MV-4-11 (cell line): ENCODE measurements at regions not wholly inside any gene's neighbourhood (a gene's known extent, or its start where the extent isn't known, plus 50 kb on each side); places are given as distances from the start of the nearest gene placed in this dataset.
"Not testable (repeated sequence)": the region's sequence is repeated elsewhere in the genome, so short reads cannot be mapped to it uniquely, and the experiment has no call there.

Source experiments
- DNase-seq: peaks from one replicate; lab custom pipeline; 2025; lab: John Stamatoyannopoulos, UW

DNA sequence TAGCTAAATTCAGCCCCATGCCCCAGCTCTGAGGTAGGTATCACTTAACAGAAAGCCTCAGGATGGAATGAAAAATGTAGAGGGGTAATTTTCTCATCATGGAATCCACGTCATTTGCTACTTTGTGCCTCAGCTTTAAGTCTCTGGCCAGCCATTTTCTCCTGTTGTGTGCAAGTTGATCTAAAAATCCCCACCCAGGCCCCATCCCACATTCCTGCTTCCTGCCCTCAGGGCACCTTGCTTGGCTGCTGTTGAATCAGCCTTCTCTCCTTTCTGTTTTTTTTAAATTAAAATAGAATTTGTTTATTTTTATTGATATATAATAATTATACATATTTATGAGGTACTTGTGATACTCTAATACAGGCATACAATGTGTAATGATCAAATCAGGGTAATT is 179.9 kb upstream of the TSHZ3 start:
- DNase-seq = no peak

DNA sequence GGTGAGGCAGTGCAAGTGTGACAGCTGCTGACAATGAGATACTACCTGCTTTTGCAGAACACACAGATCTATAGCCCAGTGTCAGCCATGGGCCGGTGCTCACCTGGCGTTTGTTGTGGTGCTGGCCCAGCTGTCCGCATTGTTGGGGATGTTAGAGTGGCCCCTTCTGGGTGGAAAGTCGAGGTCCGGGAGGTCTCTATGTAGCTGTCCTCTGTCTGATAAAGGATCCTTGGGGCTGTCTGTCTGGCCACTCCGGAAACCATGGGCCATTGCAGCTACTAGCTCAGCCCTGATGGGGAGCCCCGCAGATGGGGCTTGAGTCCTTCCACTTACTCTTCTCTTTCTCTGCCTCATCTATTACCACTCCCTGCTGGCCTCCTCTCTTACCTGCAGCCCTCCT is 181.5 kb upstream of the TSHZ3 start:
- DNase-seq = no peak

DNA sequence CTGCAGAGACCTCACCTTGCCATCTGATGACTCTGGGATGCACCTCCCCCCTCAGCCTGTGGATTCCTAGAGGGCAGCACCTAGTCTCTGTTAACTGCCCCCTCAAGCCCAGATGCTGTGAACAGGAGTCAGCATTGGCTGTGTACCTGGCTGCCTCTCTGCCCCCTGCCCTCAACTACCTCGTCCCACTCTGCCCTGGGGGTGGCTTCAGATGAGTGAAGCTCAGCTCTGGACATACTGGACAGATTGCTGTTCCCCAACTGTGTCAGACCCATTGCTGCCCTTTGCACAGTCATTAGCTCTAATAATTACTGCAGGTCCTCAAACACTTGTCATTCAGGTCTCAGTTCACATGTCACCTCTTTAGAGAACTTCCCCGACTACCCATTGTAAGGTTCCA is 182.1 kb upstream of the TSHZ3 start:
- no peak for DNase-seq

DNA sequence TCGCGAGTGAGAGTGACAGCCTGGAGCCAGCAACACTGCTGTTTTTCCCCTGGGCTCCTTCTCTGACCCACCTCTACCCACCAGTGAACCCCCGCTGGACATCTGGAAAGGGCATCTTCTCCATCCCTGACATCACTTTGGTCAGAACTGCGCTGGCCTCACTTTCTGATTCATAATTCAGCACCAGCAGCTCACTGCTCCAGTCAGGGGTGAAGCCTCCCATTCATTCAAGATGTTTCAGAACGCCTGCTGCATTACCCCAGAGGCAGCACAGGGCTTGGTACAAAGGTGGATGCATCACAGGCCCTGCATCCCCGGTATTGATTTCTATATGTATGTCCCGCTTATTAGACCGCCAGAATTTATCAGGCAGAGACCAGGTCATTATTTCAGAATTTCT is 182.8 kb upstream of the TSHZ3 start:
- DNase-seq = no peak

DNA sequence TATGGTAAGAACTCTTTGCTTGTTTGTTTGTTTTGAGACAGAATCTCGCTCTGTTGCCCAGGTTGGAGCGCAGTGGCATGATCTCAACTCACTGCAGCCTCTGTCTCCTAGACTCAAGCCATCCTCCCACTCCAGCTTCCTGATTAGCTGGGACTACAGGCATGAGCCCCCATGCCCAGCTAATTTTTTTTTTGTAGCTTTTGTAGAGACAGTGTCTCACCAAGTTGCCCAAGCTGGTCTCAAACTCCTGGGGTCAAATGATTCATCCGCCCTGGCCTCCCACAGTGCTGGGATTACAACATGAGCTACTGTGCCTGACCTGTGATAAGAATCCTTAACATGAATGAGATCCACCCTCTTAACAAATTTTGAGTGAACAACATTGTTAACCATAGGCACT is 183.9 kb upstream of the TSHZ3 start:
- no peak for DNase-seq

DNA sequence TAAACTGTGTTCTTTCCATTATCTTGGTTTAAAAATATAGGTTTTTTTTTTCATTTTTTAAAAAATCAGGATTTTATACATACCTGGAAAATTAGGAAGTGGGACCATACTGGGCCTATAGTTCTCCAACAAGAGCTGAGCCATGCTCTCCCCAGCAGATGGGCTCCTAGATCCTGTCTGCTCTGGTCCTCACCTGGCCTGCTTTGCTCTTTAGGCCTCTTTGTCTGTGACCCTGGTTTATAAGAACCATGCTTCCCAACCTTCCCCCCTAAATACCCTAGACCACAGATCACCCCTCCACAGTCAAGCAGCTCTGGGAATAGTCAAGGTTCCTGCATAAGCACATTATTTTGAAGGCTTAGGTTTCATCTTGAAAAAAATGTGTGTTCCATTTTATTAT is 185.0 kb upstream of the TSHZ3 start:
- DNase-seq = no peak

DNA sequence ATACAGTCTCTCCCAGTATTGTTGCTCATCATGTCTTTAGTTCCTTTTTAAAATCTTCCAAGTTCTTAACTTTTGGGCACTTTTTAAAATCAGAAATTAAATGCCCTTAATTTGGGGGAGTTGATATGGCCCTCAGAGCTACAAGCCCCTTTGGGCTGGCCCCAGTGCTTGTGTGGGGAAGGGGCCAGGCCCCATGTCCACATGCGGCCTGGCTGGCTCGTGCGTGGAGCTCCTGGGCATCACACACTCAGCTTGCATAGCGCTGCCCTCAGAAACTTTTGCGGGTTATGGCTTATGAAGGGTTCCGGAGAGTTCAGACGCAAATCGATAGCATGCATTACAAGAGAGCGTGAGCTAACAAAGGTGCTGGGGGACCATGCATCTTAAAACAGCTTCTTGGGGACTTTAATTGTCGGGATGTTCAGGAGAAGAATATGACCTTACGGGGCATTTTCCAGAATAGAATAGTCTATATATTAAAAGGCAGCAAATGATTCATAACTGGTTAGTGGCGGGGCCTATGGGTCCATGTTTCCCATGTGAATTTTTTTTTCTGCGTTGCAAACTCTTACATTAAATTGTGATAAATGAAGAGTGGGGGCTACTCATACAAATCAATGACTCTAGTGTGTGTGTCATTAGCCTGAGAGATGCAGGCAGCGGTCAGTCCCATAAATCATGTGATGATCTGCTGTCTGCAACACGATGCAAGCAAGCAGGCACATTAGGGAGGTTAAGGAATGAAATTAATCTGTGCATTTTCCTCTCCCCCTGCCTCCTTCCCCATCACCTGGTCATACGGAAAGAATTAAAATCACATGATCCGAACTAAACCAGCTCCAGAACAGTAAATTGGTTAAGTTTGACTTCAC is 185.8 kb upstream of the TSHZ3 start:
- DNase-seq = no peak

DNA sequence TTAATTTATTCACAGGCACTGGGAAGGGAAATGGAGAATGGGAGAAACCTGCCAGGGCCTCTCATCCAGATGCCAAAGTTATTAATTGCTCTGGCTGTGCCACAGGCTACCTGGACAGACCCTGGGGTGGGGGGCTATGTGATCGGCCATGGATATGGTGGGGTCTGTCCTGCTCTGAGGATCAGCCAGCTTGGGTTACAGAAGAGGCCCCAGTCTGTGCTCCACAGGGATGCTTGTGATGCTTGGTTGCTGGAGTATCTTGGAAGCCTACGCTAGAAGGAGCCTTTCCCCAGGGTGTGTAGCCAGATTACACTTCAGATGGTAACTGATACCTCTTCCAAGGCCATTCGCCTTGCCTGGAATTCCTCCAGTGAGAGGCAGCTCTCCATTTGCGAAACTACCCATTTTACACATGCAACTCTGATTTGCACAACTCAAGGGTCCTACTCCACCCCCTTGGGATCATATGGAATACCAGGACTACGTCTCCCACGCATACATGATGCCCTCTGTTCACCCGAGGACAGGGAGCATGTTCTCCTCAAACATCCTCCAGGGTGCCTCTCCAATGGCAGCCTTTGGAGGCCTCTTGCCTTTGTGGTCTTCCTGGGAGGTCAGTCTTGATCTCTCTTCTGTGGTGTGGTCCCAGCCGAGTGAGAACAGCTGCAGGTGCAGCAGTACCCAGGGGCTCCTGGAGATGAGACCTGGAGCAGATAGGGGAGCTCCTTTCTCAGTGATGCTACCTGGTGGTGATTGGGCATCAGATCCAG is 186.6 kb upstream of the TSHZ3 start:
- no peak for DNase-seq

DNA sequence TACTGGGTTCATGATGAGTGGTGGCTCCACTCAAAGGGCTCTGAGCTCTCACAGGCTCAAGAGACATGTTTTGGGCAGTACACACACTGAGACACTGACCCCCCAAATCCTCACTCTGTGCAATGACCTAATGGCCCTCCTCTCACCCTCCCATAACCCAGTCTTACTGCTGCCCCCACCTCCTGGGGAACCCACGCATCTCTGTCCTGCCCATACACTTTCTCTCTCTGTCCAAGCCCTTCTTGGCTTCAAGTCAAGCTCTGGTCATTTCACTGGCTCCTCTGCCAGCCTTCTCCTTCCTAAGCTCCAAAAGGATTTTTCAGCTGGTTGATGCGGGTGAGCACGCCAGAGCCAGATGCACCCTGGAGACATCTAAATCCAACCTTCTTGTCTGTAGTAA is 187.9 kb upstream of the TSHZ3 start:
- DNase-seq = no peak

DNA sequence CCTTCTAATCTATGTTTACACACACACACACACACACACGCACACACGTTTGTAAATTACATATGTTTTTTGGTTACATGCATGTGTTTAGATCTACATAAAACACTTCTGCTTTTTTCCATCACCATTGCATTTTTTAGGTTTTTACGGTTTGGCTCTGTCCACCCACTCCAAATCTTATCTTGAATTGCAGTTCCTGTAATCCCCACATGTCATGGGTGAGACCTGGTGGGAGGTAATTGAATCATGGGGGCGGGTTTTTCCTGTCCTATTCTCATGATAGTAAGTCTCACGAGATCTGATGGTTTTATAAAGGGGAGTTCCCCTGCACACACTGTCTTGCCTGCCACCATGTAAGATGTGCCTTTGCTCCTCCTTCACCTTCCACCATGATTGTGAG is 188.7 kb upstream of the TSHZ3 start:
- not testable (repeated sequence) for DNase-seq

DNA sequence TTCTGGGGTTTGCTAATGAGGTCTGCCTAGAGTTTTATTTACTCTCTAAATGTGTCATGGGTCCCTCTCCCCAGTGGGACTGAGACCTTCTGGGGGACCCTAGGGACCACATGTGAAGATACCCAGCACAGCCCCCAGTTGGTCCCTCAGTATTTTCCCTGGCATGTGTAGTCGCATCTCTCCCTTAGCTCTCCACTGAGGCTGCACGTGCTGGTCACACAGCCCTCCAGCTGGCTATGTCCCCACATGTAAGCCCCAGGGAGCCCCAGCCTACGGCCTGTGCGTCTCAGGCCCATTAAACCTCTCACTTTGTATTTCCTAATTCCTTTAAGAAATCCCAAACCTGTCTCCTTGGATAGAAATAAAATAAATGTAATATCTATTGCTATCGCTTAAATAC is 189.6 kb upstream of the TSHZ3 start:
- no peak for DNase-seq

DNA sequence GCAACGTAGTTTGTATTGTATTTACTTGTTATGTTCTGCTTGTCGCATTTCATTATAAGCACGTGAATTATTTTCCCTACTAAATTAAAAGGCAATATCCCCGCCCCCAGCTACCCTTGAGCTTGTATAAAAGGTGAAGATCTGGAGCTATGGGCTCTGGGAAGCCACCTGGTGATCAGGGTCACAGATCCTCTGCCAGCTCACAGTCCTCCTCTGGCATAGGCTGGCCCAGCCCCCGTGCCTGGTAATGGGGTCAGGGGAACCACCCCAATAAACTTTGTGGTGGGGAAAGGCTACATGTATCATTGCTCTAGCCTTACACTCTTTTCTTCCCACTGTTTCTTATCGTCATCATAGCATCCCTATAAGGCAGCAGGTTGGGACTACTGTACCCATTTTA is 190.2 kb upstream of the TSHZ3 start:
- no peak for DNase-seq

DNA sequence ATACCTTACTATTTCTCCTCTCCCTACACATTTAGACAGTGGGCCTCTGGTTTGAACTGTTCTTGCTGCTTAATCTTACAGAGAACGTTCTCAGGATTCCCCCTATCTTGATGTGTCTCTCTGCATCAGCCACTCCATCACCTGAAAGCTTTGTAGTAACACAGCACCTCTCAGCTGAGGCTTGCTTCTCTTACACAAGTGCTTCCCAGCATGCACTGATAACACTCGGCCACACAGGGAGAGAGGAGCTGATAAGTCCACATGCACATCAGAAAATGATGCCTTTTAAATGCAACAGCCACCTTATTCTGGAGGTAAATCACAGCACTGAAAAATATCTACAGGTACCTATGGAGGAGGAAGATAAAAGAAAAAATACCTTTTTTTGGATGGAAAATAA is 192.2 kb upstream of the TSHZ3 start:
- no peak for DNase-seq

DNA sequence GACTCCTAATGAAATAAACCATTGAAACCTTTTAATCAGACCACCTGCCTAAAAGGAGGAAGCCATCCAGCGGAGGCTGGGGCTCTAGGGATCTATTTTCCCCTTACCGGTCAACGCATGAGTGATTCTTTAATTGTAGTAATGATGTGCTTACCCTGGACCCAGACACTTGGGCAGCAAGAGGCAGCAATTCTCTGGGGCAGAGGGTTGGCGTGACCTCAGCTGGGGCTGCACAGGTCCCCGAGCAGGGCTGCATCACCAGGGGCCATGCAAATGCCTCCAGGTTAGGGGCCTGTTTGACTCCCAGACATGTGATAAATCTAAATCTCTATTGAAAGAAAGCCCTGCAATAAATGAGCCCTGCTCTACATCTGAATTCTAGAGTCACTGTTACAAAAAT is 194.2 kb upstream of the TSHZ3 start:
- no peak for DNase-seq

DNA sequence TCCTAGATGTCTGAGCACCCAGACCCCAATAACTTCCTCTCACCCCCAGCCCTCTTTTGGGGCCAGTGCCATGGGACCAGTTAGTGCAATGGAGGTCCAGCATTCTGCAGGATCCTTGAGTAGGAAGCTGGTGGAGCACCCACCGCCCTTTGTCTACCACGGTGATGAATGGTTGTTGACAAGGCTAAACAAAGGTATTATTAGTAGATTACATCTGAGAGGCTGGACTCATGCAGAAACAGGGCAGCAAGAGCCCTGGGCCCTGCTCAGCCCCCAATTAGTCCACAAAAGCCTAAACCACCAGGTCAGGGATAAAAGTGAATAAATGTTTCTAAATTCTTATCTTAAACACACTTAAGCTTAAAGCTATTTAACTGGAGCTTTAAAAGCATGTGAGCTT is 196.5 kb upstream of the TSHZ3 start:
- no peak for DNase-seq

DNA sequence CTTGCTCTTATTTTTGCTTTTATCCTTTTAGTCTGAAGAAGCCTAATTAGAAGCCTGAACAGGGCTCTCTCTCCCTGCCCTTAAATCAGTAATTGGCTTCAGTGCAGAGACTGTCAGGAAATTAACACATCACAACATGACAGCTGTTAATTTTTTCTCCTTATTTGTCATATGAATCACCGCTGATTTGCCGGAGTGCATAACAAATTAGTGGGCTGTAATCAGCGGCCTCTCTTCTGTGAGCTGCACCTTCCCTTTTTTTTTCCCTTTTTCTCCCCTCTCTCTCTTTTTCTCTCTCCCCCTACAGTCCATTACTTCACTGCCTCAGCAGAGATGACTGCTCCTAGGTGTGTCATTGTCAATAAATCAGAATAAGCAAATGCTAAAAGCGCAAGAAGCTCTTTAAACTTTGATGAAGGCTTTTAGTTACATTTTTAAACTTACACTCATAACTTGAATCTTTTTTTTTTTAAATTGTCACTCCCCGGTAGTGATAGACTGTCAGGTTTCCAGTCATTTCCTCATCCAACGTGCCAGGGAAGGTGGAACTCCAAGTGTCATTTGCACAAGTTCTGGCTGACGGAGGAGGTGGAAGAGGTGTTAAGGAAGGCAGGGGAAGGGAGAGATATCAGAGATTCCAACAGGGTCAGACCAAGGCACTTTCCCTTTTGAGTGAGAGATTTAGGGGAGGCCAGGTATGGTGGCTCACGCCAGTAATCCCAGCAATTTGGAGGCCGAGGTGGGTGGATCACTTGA is 197.1 kb upstream of the TSHZ3 start:
- DNase-seq = no peak

DNA sequence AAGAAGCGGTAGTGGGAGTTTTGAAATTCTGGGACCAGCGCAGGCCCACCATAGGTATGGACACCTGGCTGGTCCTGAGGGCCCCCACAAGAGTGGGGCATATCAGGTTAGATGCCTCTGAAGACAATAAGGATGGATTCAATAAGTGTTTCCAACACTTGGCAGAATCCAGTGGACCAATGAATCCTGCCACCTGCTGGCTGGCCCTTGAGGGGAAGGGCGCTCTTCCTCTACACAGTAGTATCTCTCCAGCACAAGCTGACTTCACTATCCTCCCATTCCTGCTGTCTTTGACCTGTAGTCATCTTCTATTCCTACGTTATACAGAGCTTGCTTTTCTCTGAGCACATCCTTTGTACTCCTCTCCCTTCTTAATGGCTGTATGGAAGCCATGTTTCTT is 199.7 kb upstream of the TSHZ3 start:
- DNase-seq = no peak

DNA sequence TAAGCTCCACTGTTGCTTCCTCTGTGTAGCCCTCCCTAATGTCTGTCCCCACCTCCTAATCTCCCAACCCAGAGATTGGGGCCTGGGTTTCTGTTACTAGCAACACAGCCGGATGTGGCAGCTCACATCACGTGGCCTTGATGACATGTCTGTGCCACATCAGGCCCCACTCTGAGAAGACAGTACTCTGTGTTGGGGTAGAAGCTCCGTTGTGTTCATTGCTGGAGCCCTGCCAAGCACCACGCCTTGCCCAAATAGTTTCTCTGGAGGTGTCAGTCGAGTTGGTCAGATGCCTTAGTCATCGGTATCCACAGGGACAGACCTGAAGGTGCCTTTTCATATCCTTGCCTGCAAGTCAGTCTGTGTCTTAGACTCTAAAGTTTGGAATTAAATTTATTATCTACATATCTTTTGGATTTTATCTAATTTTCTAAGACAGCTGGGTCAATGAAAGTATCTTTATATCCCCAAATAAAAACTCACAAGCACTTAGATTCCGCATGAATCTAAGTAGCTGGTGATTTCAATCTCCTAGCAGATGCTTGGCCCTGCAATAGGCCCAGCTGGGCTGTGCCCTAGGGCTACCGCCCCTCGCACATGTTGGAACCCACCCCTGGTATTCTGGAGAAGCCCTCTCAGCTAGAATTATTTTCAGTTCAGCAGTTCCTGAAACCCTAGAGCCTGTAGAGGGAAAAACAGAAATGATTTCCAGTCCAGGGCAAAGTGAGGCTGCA is 204.0 kb upstream of the TSHZ3 start:
- no peak for DNase-seq

DNA sequence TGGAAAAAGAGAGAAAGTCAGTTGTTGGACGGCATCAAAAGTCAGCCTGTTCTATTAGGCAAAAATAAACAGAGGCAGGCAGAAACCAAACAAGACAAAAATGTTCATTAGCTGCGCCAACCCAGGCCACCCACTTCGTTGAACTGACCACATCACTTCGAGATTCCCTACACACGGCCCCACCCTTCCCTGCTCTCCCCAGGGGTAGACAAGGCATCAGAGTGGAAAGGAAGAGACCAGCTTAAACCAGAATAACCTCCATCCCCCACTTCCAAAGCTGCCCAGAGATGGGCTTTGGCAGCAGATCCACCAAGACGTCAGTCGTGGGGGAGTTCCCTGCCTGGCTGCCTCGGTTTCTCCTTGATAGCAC is 204.6 kb upstream of the TSHZ3 start:
- no peak for DNase-seq

DNA sequence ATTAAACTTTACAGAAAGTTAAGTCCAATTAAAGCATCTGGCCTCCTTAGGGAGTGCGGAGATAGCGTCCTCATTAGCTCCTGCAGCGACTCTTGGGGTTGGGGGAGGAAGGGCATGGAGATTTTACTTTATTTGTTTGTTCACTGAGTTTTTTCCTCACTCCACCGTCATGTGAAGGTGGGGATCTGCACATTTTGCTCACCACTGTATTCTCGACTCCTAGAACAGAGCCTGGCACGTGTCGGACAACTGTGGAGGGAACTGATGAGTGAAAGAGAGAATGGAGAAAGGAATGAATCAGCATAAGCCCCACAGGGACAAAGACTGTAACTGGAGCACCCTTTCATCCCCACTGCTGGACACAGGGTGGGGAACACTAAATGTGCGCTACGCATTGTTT is 205.1 kb upstream of the TSHZ3 start:
- DNase-seq = no peak

DNA sequence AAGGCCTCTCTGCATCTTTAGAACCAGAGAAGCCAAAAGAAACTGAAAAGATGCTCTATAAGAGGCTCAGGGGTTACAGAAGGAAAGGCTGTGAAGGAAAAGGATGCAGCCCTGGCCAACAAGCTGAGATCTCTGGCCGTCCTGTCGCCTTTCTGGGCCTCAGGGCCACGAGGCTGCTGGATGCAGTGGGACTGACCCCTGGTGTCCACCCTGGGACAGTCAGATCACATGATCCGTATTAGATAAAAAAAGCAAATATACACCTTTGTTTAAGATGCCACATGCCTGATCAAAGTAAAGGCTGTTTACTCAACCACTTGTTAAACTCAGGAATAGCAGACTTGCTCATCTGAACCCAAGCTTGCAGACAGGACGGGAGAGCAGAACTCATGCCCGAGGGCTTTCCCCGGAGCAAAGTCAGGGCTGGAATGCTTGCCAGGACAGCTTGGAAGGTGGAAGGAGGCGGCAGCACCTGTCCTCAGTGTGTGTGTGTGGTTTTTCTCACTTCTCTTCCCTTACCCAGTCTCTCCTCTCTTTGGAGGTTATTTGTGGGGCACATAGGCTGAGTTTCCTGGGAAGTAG is 206.5 kb upstream of the TSHZ3 start:
- no peak for DNase-seq

DNA sequence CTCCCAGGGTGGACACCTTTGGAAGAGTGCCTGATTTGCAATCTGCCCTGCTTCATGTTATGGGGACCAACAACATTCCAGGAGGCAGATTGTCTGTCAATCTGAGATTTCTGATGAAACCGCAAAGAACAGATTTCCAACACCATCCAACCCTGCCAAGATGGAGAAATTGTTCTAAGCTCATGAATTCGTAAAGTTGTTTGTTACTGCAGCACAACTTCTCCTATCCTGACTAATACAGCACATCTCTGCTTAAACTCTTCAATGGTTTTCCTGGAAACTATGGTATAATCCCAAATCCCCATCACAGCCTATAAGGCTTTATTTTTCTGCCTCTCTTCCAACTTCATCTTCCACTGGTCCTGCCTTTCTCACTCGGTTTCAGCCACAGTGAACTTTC is 210.3 kb upstream of the TSHZ3 start:
- DNase-seq = no peak
